HG02870 (cell line): ENCODE measurements at regions not wholly inside any gene's neighbourhood (a gene's known extent, or its start where the extent isn't known, plus 50 kb on each side); places are given as distances from the start of the nearest gene placed in this dataset.

Source experiments
- ATAC-seq: cut with Tn5 transposase; IDR thresholded peaks from one replicate; pipeline ENCODE4 v1.9.1; 2021; ENCODE audit warnings: mild to moderate bottlenecking, moderate library complexity; ENCODE audit not compliant: unreplicated experiment

DNA sequence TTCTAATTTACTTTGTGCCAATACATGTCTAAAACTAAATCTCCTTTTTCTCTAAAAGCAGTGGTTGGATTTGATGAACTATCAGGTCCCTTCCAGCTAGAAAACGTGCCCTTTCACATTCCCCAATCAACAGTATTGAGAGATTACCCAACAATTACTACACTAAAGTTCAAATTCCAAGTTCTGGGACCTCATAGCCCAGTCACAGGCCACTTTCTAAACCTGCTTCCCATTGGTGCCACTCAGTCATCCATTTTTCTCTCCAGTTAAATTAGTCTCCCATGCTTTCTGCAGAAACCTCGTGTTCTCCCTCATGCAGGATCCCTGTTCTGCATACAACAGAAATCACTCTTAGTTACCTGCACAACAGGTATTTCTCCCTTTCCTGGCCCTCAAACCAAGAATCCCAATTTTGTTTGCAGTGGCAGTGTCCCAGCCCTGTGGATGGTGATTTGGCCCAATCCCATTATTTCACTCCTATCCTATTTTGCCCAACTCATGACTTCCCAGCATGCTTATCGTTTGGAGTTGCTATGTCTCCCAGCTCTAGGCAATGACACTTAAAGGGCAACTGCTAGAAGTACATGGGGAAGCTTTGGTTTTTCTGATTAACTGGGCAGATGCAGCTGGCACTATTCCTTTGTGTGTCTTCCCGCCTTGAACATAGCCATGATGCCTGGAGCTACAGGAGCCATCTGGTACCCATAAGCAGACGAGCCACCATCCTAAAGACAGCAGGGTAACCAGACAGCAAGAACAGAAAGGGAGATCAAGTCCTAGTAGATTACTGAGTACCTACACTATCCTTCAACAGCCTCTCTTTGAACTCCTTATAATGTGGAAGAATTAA is 224.2 kb downstream of the MINAR1 start:
- ATAC-seq: no peak

DNA sequence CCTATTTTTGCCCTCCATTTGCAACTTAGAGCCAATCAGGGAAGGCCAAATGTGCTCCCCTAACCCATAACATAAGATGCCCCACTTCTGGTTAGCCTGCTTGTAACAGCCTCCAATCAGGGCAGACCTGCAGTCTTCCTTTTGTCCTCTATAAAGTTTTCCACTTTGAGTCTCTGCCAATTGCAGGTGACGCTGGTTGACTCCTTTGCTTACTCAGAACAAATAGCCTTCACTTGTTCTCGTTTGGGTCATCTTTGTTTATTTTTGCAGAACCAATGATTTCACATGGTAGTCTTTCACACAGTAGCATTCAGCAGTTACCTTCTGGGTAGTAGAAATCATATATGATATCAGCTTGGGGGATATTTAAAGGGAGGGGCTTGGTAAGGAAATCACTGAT is 225.6 kb downstream of the MINAR1 start:
- no peak for ATAC-seq

DNA sequence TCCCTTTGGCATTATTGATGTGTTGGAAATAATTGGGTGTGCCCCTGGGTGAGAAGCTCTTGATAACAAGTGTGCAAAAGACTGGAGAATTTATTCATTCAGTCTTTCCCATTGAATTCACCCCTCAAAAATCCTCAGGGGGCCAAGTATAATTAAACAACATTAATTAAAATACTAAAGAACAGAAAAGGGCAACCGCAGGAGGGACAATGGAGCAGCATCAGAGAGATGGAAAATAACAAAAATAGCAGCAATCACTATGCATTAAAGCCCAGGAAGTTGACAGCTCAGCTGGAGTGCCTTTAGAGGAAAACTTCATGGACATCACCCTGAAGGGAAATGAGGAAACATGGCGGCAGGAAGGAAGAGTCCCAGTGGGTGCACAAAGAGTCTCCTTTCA is 227.6 kb downstream of the MINAR1 start:
- ATAC-seq: no peak

DNA sequence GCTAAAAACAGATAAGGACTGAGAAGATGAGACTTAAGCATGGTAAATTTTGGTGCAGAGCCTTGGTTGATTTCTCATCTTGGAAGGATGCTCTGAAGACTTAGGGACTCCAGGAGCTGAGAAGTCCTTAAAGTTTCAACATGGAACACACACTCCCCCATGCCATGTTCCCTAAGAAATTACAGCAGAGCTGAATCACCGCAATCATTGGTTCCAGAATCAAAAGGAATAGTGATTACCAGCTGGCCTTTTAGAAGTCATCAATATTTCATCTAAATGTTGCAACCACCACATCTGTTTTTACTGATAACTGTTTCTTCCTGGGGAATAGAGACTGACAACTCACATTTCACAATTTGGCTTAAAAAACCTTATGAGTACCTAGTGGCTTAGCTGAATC is 229.3 kb downstream of the MINAR1 start:
- no peak for ATAC-seq

DNA sequence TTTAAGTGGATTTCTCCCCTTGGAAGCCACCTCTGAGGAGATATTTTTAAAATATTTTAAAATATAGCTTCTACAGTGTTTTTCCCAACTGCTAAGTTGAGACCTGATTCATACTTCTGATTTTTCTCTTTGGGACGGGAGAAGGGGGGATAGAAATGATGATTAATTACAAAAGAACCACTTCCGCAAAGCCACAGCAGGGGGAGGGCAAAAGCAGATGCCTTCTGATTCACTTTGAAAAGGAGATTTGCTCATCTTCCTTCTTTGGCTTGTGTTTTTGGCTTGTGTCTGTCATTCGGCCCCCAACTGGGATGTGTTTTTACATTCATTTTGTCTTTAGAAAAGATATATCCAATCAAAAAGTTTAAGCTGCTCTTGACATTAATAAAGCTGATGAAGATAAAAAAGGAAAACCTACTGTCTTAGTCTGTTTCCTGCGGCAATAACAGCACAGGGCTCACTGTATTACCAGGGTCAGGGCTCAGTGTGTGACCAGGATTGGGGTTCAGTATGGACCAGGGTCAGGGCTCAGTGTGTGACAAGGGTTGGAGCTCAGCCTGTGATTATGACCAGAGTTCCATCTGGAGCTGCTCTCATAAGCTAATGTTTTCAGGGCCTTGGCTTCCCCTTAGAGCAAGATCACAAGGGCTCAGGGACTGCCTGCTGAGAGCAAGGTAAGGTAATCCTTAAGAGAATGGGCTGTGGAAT is 223.2 kb downstream of the MTHFS start:
- ATAC-seq: peak; percentile 84

DNA sequence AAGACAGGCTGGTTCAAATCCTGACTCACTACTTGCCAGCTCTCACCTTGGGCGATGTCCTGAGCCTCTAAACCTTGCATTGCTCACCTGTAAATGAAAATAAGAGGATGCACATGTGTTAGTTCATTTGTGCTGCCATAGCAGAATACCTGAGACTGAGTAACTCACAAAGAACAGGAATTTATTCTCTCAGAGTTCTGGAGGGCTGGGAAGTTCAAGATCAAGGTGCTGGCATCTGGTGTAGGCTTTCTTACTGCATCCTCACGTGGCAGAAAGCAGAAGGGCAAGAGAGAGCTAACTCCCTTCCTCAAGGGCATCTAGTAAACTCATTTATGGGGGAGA is 222.7 kb downstream of the MTHFS start:
- ATAC-seq: no peak

DNA sequence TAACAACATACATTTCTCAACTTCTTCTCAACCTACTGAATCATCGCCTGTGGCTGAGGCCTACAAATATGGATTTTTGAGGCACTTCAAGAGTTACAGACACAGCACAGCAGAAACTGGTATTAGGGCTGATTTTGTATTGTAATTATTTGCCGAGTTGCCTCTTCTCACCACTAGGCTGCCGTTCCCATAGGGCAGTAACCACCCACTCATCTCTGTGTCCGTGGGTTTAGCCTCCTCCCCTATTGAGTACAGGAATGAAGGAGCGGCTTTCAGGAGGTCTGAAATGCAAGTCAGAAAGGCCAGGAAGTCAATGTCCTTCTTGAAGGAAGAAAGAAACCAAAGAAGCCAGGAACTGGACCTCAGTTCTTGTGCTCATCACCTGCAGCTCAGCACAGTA is 220.8 kb downstream of the MTHFS start:
- ATAC-seq: no peak

DNA sequence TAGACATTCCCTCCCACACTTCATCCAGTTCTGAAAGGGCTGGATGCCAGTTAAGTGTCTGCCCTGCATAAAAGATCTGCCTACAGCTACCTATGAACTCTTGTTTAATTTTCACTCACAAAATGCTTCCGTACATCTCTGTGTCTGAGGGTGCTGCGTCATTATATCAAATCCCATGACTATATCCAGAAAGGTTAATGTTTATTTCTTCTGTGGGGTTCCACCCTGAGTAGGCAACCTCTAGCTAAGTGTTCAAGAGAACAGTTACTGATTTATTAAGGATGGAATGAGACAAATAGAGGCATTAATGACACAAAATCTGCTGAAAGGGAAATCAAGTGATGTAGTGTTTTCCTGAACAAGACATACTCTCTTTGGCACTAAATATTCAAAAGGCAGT is 220.2 kb downstream of the MTHFS start:
- no peak for ATAC-seq

DNA sequence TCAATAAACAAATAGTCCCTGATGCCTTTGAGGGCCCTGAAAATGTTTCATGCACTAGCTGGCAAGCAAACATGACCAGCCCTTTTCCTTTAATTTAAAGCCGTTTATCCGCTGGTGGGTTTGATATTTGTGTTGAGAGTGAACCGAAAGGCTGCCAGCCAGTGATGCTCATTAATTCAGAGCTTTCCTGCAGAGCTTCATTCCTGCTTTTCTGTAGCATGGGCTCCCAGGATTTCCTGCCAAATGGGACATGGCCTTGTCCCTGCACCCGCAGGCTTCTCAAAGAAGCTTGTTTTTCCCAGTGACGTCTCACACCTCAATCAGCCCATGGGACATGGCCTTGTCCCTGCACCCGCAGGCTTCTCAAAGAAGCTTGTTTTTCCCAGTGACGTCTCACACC is 219.6 kb downstream of the MTHFS start:
- no peak for ATAC-seq

DNA sequence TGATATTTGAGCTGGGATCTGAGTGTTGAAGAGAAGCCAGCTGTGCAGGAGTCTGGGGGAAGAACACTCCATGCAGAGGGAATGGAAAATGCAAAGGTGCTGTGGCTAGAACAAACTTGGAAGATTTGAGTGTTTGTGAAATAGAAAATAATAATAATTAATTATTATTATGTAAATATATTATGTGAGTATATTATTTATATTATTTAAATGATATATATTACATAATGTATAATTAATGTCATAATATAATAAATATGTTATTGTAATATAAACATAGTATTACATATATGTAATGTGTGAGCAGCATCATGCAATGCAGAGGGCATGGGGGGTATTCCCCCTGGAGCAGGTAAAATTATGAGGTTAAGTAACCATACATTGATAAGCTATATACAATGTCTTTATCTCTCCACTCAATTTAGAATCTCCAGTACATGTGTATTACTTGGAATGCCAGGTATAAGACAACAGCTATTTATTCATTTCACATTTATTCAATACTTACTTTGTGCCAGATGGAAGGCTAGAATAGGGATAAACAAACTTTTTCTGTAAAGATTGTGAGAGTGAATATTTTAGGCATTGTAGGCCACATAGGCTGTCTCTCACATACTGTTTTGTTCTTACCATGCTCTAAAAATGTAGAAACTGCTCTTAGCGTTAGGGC is 218.6 kb downstream of the MTHFS start:
- no peak for ATAC-seq

DNA sequence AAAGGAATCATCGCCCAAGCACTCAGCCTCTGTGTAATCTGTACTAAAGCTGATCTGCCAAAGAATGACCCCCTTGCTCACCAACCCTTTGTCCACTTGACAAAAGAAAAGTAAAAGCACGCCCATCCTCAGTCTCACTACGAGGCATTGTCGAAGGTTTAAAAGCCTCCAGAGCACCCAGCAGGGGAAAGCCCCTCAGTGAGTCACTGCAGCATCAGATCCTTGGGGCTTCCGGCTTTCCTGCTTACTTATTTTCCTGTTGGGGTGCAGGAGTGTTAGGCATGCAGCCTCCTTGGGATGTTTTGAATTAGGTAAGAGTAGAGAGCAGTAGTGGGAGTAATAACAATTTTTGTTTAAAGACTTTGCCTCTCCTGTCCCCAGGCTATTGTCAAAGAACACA is 216.1 kb downstream of the MTHFS start:
- ATAC-seq: no peak

DNA sequence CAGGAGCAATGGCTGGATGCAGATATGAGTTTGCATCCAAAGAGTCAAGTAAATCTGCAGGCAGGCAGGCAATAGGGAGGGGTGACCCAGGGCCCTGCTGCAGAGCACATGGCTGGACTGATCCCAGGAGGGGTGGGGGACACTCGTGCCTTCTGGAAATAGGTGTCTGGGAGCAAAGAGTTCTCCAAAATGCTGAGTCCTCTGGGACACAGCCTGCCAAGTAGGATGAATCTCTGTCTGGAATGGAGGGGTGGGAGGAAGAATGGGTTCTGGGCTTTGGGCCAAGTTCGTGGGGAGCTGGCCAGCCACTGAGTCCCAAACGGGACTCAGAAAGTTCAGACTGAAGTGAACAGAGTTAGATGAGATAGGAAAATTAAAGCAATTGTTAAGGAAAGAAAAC is 214.5 kb downstream of the MTHFS start:
- ATAC-seq: no peak

DNA sequence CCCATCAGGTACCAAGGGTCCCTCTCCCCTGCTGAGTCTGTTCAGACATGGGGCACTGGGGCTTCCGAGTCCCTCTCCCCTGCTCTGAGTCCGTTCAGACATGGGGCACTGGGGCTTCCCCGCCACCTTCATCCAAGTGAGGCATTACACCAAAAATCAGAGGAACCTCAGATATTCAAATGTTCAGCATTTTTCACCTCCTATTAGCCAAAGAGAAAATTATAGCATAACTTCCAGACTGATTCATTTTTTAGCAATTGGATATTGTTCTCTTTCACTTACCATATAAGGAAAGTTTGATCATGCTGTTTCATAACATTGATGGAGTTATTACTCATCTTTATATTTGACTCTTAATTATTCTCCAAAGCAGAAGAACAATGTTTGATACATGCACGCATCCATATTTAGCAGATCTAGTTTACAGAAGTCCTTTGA is 213.9 kb downstream of the MTHFS start:
- ATAC-seq: no peak

DNA sequence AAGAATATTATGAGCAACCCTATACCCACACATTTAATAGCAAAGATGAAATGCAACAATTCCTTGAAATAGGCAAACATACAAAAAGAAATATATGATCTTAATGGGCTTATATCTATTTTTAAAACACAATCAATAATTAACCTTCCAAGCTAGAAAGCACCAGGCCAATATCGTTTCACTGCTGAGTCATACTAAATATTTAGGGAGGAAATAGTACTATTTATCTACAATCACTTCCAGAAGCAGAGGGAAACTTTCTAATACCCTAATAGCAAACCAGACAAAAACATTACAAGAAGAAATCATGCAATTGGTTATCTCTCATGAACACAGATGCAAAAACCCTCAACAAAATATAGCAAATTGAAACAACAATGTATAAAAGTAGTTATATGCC is 207.8 kb downstream of the MTHFS start:
- ATAC-seq: no peak

DNA sequence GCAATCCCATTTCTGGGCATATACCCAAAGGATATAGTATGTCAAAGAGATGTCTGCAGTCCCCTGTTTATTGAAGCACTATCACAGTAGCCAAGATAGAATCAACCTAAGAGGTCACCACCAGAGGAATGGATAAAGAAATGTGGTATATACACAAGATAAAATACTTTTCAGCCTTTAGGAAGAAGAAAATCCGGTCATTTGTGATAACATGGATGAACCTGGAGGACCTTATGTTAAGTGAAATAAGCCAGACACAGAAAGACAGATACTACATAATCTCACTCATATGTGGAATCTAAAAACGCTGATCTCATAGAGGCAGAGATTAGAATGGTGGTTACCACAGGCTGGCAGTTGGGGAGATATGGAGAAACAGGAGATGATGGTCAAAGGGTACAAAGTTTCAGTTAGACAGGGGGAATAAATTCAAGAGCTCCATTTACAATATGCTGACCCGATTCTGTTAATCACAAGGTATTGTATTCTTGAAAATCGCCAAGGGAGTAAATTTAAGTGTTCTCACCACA is 195.8 kb downstream of the MTHFS start:
- ATAC-seq: no peak

DNA sequence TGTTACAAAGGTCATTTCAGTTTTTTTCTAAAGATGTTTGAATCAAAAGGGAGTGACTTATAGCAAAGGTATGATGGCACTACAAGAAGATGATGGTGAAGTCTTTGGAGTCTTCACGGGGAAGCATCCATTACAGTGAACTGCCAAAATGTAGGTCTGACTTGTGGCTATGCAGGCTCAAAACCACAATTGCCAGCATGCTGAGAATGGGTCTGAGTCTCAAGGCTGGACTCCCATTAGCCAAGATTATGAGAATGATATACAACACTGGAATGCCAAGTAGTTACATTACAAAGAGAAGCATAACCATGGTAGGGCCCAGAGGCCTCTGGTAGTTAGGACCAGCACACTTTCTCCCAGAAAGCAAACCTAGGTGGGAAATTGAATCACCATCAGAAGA is 194.2 kb downstream of the MTHFS start:
- no peak for ATAC-seq

DNA sequence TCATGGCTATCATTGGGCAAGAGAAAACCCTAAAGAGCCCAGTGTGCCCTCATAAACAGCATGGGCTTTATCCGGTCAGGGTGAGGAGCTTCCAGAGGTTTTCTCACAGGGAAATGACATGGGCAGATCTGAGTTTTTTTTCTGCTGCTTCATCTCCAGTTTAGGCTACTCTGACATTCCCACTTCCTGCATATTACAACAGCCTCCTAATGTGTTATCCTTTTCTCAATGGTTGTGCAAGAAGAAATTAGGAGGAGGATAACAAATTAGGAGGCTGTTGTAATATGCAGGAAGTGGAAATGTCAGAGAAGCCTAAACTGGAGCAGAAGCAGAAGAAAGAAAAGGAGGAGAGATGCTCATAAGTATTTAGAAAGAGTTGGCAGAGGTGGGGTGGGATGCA is 175.6 kb downstream of the MTHFS start:
- ATAC-seq: no peak

DNA sequence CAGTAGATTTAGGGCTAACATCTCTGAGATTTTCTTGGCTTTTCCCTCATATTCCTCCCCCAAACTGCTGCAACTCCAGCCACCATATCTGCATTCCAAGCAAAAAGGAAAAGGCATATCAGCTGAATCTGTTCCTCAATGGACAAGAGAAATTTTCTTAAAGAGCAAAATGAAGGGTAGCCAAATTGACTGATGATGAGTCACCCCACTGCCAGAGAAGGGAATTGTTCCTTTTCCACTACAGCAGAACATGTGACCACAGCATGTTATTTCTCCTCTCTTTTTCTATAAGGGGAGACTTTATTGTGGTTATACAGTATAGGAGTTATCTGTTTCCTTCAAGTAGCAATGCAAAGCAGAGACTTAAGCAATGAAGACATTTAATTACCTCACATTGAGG is 172.5 kb downstream of the MTHFS start:
- no peak for ATAC-seq

DNA sequence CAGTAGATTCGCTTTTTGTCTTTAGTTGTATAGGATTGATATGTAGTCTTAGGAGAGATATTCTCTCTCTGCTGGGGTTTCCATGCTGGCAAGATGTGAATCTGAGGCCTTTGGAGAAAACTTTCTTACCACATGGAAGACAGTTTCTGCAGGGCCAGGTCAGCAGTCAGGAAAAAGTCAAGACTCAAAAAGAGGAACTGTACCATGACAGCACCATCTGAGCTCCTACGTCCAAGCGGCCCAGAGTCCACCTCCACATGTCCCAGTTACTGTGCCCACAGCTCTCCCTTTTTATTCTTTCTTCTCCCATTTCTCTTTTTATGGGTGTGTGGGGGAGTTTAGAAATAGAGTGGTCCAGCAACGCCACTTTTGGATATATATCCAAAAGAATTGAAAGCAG is 172.0 kb downstream of the MTHFS start:
- ATAC-seq: no peak

DNA sequence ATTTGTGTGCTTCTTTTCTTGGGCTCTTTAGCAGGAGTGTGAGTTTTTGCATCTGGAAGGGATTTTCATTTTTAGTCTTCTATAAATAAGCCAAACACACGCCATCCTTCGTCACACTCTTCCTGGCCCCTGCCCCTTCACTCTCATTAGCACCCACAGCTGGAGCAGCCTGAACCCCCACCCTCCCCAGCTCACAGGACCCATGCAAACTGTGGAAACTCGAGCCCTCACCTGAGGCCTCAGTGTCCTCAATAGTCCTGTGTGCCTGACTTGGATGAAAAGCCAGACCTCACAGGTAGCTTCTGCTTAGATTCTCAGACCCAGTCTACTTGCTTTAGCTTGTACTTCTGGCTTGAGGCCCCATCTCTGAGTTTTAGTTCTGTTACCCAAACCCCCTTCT is 167.9 kb downstream of the MTHFS start:
- ATAC-seq: no peak

DNA sequence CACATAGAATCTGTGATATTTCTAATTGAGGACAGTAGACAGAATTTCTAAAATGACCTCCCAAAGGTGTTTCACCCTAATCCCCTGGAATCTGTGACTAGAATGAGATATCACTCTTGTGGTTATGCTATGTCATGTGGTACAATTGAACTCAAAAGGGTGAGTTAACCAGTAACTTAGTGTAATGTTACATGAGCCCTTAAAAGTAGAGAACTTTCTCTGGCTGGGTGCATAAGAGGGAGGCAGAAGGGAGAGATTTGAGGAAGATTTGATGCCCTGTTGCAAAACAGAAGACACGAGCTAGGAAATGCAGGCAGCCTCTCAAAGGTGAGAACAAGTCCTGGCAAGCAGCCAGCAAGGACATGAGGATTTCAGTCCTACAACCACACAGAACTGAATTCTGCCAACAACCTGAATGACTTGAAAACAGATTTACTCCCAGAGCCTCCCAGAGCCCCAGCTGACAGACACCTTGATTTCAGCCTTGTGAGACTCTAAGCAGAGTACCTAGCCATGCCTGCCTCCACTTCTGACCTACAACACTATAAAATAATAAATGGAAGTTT is 160.3 kb downstream of the MTHFS start:
- ATAC-seq: no peak
